ENCODE measurements at regions not wholly inside any gene's neighbourhood (a gene's known extent, or its start where the extent isn't known, plus 50 kb on each side); places are given as distances from the start of the nearest gene placed in this dataset.

- TF ChIP-seq, protein P1, sequence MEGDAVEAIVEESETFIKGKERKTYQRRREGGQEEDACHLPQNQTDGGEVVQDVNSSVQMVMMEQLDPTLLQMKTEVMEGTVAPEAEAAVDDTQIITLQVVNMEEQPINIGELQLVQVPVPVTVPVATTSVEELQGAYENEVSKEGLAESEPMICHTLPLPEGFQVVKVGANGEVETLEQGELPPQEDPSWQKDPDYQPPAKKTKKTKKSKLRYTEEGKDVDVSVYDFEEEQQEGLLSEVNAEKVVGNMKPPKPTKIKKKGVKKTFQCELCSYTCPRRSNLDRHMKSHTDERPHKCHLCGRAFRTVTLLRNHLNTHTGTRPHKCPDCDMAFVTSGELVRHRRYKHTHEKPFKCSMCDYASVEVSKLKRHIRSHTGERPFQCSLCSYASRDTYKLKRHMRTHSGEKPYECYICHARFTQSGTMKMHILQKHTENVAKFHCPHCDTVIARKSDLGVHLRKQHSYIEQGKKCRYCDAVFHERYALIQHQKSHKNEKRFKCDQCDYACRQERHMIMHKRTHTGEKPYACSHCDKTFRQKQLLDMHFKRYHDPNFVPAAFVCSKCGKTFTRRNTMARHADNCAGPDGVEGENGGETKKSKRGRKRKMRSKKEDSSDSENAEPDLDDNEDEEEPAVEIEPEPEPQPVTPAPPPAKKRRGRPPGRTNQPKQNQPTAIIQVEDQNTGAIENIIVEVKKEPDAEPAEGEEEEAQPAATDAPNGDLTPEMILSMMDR (IDR thresholded peaks at IDR 0.05): no peak
- H3K4me1 ChIP-seq: no peaks in the 10 kb centered on the region
- DNase-seq: no peak
- no peak for ATAC-seq
- H3K9me3 ChIP-seq: peaks cover 7% of the 10 kb centered on the region
- H3K27me3 ChIP-seq: no peaks in the 10 kb centered on the region
- no peak overlapping the region for H3K27ac ChIP-seq
- no peaks in the 10 kb centered on the region for H3K36me3 ChIP-seq
- H3K4me3 ChIP-seq: no peak overlapping the region
- intact Hi-C loops (cut with DNase I): no loop called here
Observed at GRCh38 chr6:80641591-80641990, 535.1 kb downstream of the BCKDHB start.

DNA sequence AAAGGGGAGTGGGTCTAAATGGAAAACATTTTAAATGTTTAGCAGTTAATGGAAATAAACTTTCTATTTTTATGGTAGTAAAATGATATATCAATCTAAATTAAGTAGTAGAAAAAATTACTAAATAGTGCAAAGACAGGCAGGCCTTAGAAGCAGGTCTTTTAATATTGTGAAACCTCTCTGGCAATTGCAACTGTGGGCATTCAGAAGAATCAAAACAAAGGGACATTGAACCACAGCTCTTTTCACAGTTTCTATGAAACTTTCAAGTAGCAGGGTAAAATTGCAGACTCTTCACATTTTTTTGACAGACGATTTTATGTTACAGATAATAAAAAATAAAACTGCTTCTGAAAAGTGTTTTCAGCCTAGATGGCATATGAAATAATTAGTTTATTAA lies 533.7 kb downstream of the BCKDHB start:
- H3K27ac ChIP-seq: no peak overlapping the region
- ATAC-seq: no peak
- H3K4me3 ChIP-seq: no peak overlapping the region
- no peaks in the 10 kb centered on the region for H3K4me1 ChIP-seq
- intact Hi-C loops (cut with DNase I): no loop called here
- peaks cover 1% of the 10 kb centered on the region for H3K9me3 ChIP-seq
- H3K36me3 ChIP-seq: no peaks in the 10 kb centered on the region
- no peaks in the 10 kb centered on the region for H3K27me3 ChIP-seq
- DNase-seq: no peak
- TF ChIP-seq, protein P1 (IDR thresholded peaks at IDR 0.05): no peak

GRCh38 chr6:80639181-80639629 lies 532.7 kb downstream of the BCKDHB start:
- Histone ChIP-seq H3K4me3 (no peak overlapping the region), H3K36me3 (no peaks in the 10 kb centered on the region), H3K27ac (no peak overlapping the region), H3K27me3 (no peaks in the 10 kb centered on the region), H3K9me3 (no peaks in the 10 kb centered on the region), H3K4me1 (no peaks in the 10 kb centered on the region)
- intact Hi-C loops (cut with DNase I): no loop called here
- ATAC-seq: no peak
- TF ChIP-seq, protein P1 (IDR thresholded peaks at IDR 0.05): no peak
- DNase-seq: no peak

DNA sequence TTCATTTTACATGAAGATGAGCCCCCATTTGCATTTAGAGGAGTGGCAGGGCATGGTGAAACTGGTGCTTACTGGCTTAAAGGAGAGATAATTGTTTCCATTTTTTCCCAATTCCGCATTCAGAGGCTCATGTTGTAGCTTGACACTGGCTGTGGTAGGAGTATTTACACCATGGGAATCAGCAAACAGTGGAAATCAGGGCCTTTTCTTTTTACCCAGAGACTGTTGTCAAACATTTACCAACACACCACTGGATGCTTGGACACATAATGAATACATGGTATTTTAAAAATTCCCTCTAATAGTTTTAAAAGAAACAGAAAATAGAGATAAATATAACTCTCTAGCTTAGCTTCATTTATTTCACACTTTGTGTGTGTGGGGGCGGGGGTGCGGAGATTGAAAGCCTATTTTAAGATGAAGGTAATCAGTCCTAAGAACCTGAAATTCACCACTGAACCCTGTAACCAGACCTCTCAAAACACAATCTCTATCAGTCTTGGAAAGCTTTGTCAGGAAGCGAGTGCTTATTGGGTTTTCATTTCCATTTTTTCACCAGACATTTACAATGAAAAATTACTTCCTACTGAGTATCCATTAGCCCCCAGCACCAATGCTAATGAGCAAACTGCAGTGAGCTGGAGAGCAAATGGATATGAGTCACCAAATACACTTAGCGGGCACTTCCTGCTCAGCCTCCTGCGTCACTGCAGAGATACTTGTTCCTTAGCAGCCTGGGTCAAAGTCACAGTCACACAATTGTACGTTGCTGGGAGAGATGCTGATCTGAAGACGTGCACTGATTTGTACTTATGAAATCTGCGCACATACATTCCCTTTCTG lies 532.0 kb downstream of the BCKDHB start:
- DNase-seq: no peak
- Histone ChIP-seq H3K27ac (no peak overlapping the region), H3K4me1 (no peaks in the 10 kb centered on the region), H3K27me3 (no peaks in the 10 kb centered on the region), H3K4me3 (no peak overlapping the region), H3K9me3 (no peaks in the 10 kb centered on the region), H3K36me3 (no peaks in the 10 kb centered on the region)
- TF ChIP-seq, protein P1 (IDR thresholded peaks at IDR 0.05): no peak
- ATAC-seq: peak; percentile 96
- intact Hi-C loops (cut with DNase I): no loop called here

GRCh38 chr6:80637312-80637711 lies 530.8 kb downstream of the BCKDHB start:
- H3K36me3 ChIP-seq: no peaks in the 10 kb centered on the region
- intact Hi-C loops (cut with DNase I): no loop called here
- H3K27me3 ChIP-seq: no peaks in the 10 kb centered on the region
- no peaks in the 10 kb centered on the region for H3K4me1 ChIP-seq
- H3K4me3 ChIP-seq: no peak overlapping the region
- H3K27ac ChIP-seq: no peak overlapping the region
- TF ChIP-seq, protein P1 (IDR thresholded peaks at IDR 0.05): no peak
- H3K9me3 ChIP-seq: no peaks in the 10 kb centered on the region
- DNase-seq (no peak), ATAC-seq (no peak)

Measured in upper lobe of right lung (tissue), 1 donor.